ENCODE measurements at regions not wholly inside any gene's neighbourhood (a gene's known extent, or its start where the extent isn't known, plus 50 kb on each side); places are given as distances from the start of the nearest gene placed in this dataset.

GRCh38 chr2:234219046-234219310 is 168.5 kb downstream of the SPP2 start:
- TF ChIP-seq EZH2 (IDR thresholded peaks at IDR 0.05; ENCODE audit: borderline replicate concordance, low read length) (no peak), CTCF (IDR thresholded peaks at IDR 0.05; ENCODE audit: low read length) (no peak)
